Myocyte (in vitro differentiated cells): ENCODE measurements at regions not wholly inside any gene's neighbourhood (a gene's known extent, or its start where the extent isn't known, plus 50 kb on each side); places are given as distances from the start of the nearest gene placed in this dataset.

Source experiments
- DNase-seq: peaks from one replicate; pipeline ENCODE4 v3.0.0-alpha.2; 2012; ENCODE audit warnings: low read depth

- no peak for DNase-seq
These were observed 489.7 kb downstream of the NPHP4 start for GRCh38 chr1:5502311-5503194.

- DNase-seq: no peak
These were observed 490.9 kb downstream of the NPHP4 start for GRCh38 chr1:5501206-5501930.

GRCh38 chr1:5500541-5500940 is 491.7 kb downstream of the NPHP4 start:
- no peak for DNase-seq

- DNase-seq: no peak
These were observed 494.7 kb downstream of the NPHP4 start for GRCh38 chr1:5497503-5497902.

- no peak for DNase-seq
These were observed 496.4 kb downstream of the NPHP4 start for GRCh38 chr1:5495596-5496410.

- no peak for DNase-seq
These were observed 497.7 kb downstream of the NPHP4 start for GRCh38 chr1:5494518-5494917.

- no peak for DNase-seq
These were observed 498.3 kb downstream of the NPHP4 start for GRCh38 chr1:5493851-5494311.

GRCh38 chr1:5493275-5493674 is 498.9 kb downstream of the NPHP4 start:
- DNase-seq: no peak

- DNase-seq: no peak
These were observed 499.4 kb downstream of the NPHP4 start for GRCh38 chr1:5492846-5493245.

GRCh38 chr1:5491207-5491904 is 500.9 kb downstream of the NPHP4 start:
- DNase-seq: no peak

GRCh38 chr1:5490635-5491034 is 501.6 kb downstream of the NPHP4 start:
- DNase-seq: no peak

- DNase-seq: no peak
These were observed 503.8 kb downstream of the NPHP4 start for GRCh38 chr1:5488448-5488847.

GRCh38 chr1:5485968-5486696 is 506.1 kb downstream of the NPHP4 start:
- no peak for DNase-seq

GRCh38 chr1:5485436-5485835 is 506.8 kb downstream of the NPHP4 start:
- no peak for DNase-seq

- DNase-seq: no peak
These were observed 507.6 kb downstream of the NPHP4 start for GRCh38 chr1:5484451-5485165.

GRCh38 chr1:5481889-5482288 is 510.3 kb downstream of the NPHP4 start:
- DNase-seq: no peak

- no peak for DNase-seq
These were observed 511.3 kb downstream of the NPHP4 start for GRCh38 chr1:5480906-5481305.

GRCh38 chr1:5479876-5480646 is 512.2 kb downstream of the NPHP4 start:
- DNase-seq: no peak

GRCh38 chr1:5478961-5479360 is 513.3 kb downstream of the NPHP4 start:
- no peak for DNase-seq
